WTC11 (cell line): ENCODE measurements at regions not wholly inside any gene's neighbourhood (a gene's known extent, or its start where the extent isn't known, plus 50 kb on each side); places are given as distances from the start of the nearest gene placed in this dataset.

Experiments
- CREB1 ChIP-seq: sonication (generic); formaldehyde crosslinking; IDR thresholded peaks from 2 replicates; pipeline ENCODE4 v1.8.0; 2023; ENCODE audit warnings: mild to moderate bottlenecking, missing genetic modification reagents
- CTCF ChIP-seq: fragments of 200-600 bp; IDR thresholded peaks from 2 replicates; pipeline ENCODE4 v1.8.0; 2022; ENCODE audit warnings: antibody characterized with exemption
- E2F5 ChIP-seq: sonication (generic); formaldehyde crosslinking; IDR thresholded peaks from 2 replicates; pipeline ENCODE4 v1.8.1; 2022; ENCODE audit warnings: mild to moderate bottlenecking, moderate library complexity, missing genetic modification reagents
- MYBL2 ChIP-seq: sonication (generic); formaldehyde crosslinking; IDR thresholded peaks from 2 replicates; pipeline ENCODE4 v1.8.1; 2023; ENCODE audit warnings: mild to moderate bottlenecking, moderate library complexity, missing genetic modification reagents
- SOX15 ChIP-seq: fragments of 250-450 bp; sonication (Bioruptor Pico); IDR thresholded peaks from 2 replicates; pipeline ENCODE4 v1.9.0; 2021; ENCODE audit warnings: mild to moderate bottlenecking
- SP1 ChIP-seq: sonication (generic); formaldehyde crosslinking; conservative IDR thresholded peaks from 2 replicates; pipeline ENCODE4 v1.8.1; 2022; ENCODE audit warnings: missing genetic modification reagents
- TF ChIP-seq, protein P1 (sequence below): sonication (generic); formaldehyde crosslinking; IDR thresholded peaks from 2 replicates; pipeline ENCODE4 v1.8.1; 2022; ENCODE audit warnings: low read depth, missing genetic modification reagents, borderline replicate concordance

DNA sequence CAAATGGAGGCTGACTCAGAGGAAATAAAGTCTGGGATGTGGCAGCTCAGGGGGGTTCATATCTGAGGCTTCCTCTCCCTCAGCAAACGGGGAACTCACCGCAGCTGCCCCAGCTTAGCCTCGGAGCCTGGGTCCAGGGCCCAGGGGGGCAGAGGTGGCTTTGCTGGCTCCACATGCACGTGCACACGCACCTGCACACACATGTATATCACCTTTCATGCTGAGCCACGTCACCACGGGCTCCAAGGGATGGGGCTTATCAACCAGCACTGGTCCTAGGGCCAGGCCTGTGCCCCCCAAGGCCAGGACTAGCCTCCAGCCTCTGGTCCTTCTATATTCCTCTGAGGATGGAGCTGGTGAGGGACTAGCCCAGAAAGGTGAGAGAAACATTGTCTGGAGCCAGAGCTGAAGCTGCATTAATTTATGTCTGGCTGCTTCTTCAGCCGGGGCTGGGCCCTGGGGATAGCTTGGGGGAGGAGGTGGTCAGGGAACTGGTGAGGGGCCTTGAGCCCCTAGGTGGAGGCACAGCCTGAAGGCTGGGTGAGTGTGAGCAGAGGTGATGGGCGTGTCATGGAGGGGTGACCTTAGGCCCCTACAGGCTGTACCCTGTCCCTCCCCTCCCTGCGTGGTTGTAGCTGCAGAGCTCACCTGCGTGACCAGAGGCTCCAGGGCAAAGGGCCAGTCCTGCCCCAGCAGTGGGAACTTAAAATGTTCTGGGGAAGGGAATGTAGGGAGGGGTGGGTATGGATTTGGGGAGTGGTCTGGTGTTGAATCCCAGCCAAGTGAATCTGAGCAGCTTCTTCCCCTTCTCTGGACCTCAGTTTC is 520.8 kb downstream of the PTPRU start:
- TF ChIP-seq E2F5 (CRISPR knock-in tag) (no peak), SP1 (CRISPR knock-in tag) (no peak), SOX15 (CRISPR knock-in tag) (no peak), CREB1 (CRISPR knock-in tag) (no peak), CTCF (no peak), MYBL2 (CRISPR knock-in tag) (no peak)
- TF ChIP-seq, protein P1, sequence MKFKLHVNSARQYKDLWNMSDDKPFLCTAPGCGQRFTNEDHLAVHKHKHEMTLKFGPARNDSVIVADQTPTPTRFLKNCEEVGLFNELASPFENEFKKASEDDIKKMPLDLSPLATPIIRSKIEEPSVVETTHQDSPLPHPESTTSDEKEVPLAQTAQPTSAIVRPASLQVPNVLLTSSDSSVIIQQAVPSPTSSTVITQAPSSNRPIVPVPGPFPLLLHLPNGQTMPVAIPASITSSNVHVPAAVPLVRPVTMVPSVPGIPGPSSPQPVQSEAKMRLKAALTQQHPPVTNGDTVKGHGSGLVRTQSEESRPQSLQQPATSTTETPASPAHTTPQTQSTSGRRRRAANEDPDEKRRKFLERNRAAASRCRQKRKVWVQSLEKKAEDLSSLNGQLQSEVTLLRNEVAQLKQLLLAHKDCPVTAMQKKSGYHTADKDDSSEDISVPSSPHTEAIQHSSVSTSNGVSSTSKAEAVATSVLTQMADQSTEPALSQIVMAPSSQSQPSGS (CRISPR knock-in tag): no peak
